Loucy (cell line): ENCODE measurements at regions not wholly inside any gene's neighbourhood (a gene's known extent, or its start where the extent isn't known, plus 50 kb on each side); places are given as distances from the start of the nearest gene placed in this dataset.

Source experiments
- H2AFZ ChIP-seq: fragments of 200-600 bp; sonication (generic); 2 replicates; pipeline ENCODE4 v1.6.0; 2016; ENCODE audit warnings: antibody characterized with exemption, mild to moderate bottlenecking, low read length, moderate library complexity
- H3F3A ChIP-seq: fragments of 200-600 bp; 2 replicates; pipeline ENCODE4 v1.6.0; 2016; ENCODE audit warnings: antibody characterized with exemption, low read depth, mild to moderate bottlenecking
- H3K27me3 ChIP-seq: fragments of 200-600 bp; sonication (generic); 2 replicates; pipeline ENCODE4 v1.6.1; 2014; ENCODE audit warnings: low read length, mild to moderate bottlenecking; ENCODE audit not compliant: insufficient read depth, poor library complexity, severe bottlenecking
- H3K36me3 ChIP-seq: fragments of 200-600 bp; sonication (generic); 2 replicates; pipeline ENCODE4 v1.6.1; 2016; ENCODE audit warnings: low read length; ENCODE audit not compliant: insufficient read depth
- H3K4me1 ChIP-seq: fragments of 200-600 bp; sonication (generic); 2 replicates; pipeline ENCODE4 v1.5.1; 2014; ENCODE audit warnings: low read length, mild to moderate bottlenecking; ENCODE audit not compliant: insufficient read depth, poor library complexity, severe bottlenecking
- H3K4me2 ChIP-seq: fragments of 200-600 bp; sonication (generic); 2 replicates; pipeline ENCODE4 v1.6.0; 2014; ENCODE audit warnings: antibody characterized with exemption, low read length, low read depth, mild to moderate bottlenecking; ENCODE audit not compliant: poor library complexity, severe bottlenecking
- H3K4me3 ChIP-seq: fragments of 200-600 bp; sonication (generic); 2 replicates; pipeline ENCODE4 v1.5.1; 2014; ENCODE audit warnings: low read length, mild to moderate bottlenecking, mixed read lengths; ENCODE audit not compliant: poor library complexity, severe bottlenecking
- H3K79me2 ChIP-seq: fragments of 200-600 bp; sonication (generic); 2 replicates; pipeline ENCODE4 v1.6.1; 2014; ENCODE audit warnings: low read length; ENCODE audit not compliant: insufficient read depth
- H3K9ac ChIP-seq: fragments of 200-600 bp; sonication (generic); 2 replicates; pipeline ENCODE4 v1.6.0; 2014; ENCODE audit warnings: mild to moderate bottlenecking, low read depth, low read length, moderate library complexity; ENCODE audit not compliant: poor library complexity, severe bottlenecking
- H3K9me2 ChIP-seq: fragments of 200-600 bp; sonication (generic); replicated peaks from 2 replicates; pipeline ENCODE4 v1.6.1; 2016; ENCODE audit warnings: low read depth, low read length, mixed read lengths
- H3K9me3 ChIP-seq: fragments of 200-600 bp; sonication (generic); 2 replicates; pipeline ENCODE4 v1.6.1; 2014; ENCODE audit warnings: mild to moderate bottlenecking, antibody characterized with exemption, low read length, low read depth; ENCODE audit not compliant: insufficient read depth
- H4K20me1 ChIP-seq: fragments of 200-600 bp; sonication (generic); 2 replicates; pipeline ENCODE4 v1.6.0; 2014; ENCODE audit warnings: antibody characterized with exemption, low read length, mild to moderate bottlenecking; ENCODE audit not compliant: insufficient read depth, poor library complexity, severe bottlenecking
- EZH2phosphoT487 ChIP-seq: fragments of 200-600 bp; IDR thresholded peaks from 2 replicates; pipeline ENCODE4 v1.6.1; 2018; ENCODE audit warnings: antibody characterized with exemption, mild to moderate bottlenecking, moderate library complexity, borderline replicate concordance
- TF ChIP-seq, protein P1 (sequence below): fragments of 200-600 bp; sonication (generic); conservative IDR thresholded peaks from 2 replicates; pipeline ENCODE4 v1.5.1; 2014; ENCODE audit warnings: mild to moderate bottlenecking, antibody characterized with exemption, low read length

DNA sequence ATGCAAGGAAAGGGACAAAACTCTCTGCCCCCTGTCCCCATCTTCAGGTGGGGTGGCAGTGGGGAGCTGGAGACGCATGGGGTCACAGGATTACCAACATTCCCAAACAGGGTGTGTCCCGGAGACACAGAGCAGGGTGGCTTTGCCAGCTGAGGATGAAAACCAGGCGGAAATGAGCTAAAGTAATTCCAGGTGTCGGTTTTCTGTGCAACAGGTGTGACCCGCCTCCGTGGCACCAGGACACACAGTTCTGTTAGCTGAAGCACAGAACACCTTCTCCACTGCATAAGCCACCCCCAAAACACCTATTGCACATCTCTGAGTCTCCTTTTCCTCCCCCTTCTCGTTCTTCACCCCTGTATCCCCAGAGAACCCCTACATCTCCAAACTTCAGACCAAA is 122.7 kb upstream of the GLI2 start:
- no peaks in the 10 kb centered on the region for H3K4me1 ChIP-seq
- no peaks in the 10 kb centered on the region for H3K9me3 ChIP-seq
- no peak overlapping the region for H3K4me3 ChIP-seq
- no peaks in the 10 kb centered on the region for H3K36me3 ChIP-seq
- H4K20me1 ChIP-seq = no peaks in the 10 kb centered on the region
- H3F3A ChIP-seq = no peaks in the 10 kb centered on the region
- H2AFZ ChIP-seq = no peak overlapping the region
- TF ChIP-seq, protein P1, sequence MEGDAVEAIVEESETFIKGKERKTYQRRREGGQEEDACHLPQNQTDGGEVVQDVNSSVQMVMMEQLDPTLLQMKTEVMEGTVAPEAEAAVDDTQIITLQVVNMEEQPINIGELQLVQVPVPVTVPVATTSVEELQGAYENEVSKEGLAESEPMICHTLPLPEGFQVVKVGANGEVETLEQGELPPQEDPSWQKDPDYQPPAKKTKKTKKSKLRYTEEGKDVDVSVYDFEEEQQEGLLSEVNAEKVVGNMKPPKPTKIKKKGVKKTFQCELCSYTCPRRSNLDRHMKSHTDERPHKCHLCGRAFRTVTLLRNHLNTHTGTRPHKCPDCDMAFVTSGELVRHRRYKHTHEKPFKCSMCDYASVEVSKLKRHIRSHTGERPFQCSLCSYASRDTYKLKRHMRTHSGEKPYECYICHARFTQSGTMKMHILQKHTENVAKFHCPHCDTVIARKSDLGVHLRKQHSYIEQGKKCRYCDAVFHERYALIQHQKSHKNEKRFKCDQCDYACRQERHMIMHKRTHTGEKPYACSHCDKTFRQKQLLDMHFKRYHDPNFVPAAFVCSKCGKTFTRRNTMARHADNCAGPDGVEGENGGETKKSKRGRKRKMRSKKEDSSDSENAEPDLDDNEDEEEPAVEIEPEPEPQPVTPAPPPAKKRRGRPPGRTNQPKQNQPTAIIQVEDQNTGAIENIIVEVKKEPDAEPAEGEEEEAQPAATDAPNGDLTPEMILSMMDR = no peak
- TF ChIP-seq EZH2phosphoT487 = no peak
- H3K9ac ChIP-seq = no peak overlapping the region
- H3K79me2 ChIP-seq = no peaks in the 10 kb centered on the region
- no peaks in the 10 kb centered on the region for H3K27me3 ChIP-seq
- H3K9me2 ChIP-seq = no peaks in the 10 kb centered on the region
- H3K4me2 ChIP-seq = no peak overlapping the region

DNA sequence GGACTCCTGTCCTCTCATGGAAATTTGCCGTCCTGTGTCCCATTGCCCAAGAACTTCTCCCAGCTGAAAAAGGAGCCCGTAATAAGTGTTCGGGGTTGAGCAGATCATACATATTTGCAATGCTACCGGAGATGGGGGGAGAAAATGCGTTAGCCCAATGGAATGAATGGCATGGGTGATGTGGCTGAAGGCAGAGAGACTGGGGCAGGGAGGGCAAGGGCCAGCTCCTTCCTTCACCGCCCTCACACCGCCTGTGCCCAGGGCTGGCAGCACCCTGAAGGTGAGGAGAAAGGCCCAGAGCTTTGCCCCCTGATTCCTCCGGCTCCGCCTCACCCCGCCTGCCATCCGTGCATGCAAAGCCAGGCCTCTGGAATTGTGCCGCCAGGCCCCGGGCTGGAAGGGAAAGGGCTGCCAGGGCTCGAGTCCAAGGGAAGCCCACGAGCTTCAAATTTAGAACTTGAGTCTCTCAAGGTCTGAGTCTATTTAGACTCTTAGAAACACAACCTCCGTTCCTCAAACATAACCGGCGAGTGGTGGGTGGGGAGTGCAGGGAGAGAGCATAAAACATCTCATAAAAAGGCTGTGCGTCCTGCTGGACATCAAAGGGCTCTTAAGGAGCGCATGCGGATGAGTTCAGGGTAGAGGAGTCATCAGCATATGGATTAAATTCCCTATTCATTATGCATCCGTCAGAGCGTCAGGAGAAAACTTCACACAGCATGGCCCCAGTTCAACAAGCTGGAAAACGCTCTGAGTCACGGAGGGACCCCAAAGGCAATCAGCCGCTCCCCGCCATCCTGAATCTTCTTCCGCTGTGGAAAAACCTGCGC is 121.7 kb upstream of the GLI2 start:
- no peak overlapping the region for H3K9ac ChIP-seq

DNA sequence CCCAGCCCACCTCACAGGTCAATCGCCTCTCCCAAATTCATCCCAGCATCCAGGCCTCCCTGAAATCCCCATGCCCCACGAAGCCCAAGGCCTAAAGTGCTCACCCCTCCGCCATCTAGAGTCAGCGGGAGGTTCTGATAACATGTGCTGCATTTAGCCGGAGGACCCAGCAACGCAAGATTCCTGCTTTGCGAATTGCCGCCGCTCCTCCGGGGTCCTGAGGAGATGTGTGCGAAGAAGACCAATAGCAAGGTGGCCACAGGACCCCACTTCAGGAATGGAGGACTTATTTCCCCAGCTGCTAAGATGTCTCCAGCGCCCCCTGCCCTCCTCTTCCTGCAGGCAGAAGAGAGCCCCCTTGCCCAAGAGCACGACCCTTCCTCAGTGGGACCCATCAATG is 120.8 kb upstream of the GLI2 start:
- H4K20me1 ChIP-seq = no peaks in the 10 kb centered on the region
- no peaks in the 10 kb centered on the region for H3F3A ChIP-seq
- H3K36me3 ChIP-seq = no peaks in the 10 kb centered on the region
- H3K9ac ChIP-seq = no peak overlapping the region
- H3K4me2 ChIP-seq = no peak overlapping the region
- no peak overlapping the region for H2AFZ ChIP-seq
- no peaks in the 10 kb centered on the region for H3K9me2 ChIP-seq
- TF ChIP-seq, protein P1 = no peak
- TF ChIP-seq EZH2phosphoT487 = no peak
- no peaks in the 10 kb centered on the region for H3K4me1 ChIP-seq
- no peak overlapping the region for H3K4me3 ChIP-seq
- no peaks in the 10 kb centered on the region for H3K79me2 ChIP-seq
- no peaks in the 10 kb centered on the region for H3K9me3 ChIP-seq
- H3K27me3 ChIP-seq = no peaks in the 10 kb centered on the region

More for the DNA sequence above, 121.7 kb upstream of the GLI2 start:
- H2AFZ ChIP-seq = no peak overlapping the region
- TF ChIP-seq EZH2phosphoT487 = no peak
- TF ChIP-seq, protein P1 = no peak
- no peaks in the 10 kb centered on the region for H3F3A ChIP-seq
- no peaks in the 10 kb centered on the region for H3K36me3 ChIP-seq
- H3K9me3 ChIP-seq = no peaks in the 10 kb centered on the region
- no peaks in the 10 kb centered on the region for H3K79me2 ChIP-seq
- no peak overlapping the region for H3K4me3 ChIP-seq
- no peaks in the 10 kb centered on the region for H3K9me2 ChIP-seq
- no peaks in the 10 kb centered on the region for H4K20me1 ChIP-seq
- no peaks in the 10 kb centered on the region for H3K4me1 ChIP-seq
- no peaks in the 10 kb centered on the region for H3K27me3 ChIP-seq
- no peak overlapping the region for H3K4me2 ChIP-seq
